ENCODE measurements at regions not wholly inside any gene's neighbourhood (a gene's known extent, or its start where the extent isn't known, plus 50 kb on each side); places are given as distances from the start of the nearest gene placed in this dataset.

- WGBS, 2 experiments (ENCODE audit: extremely low coverage in 2 of 2, insufficient read length in 1 of 2), result no CpG with 5 or more reads among the region's 1 CpG
- H3K4me1 ChIP-seq (ENCODE audit: control insufficient read depth, insufficient read depth, low read length), result no peaks in the 10 kb centered on the region
- no peak overlapping the region for H3K4me3 ChIP-seq (ENCODE audit: insufficient read depth, low read depth, low read length)
- H3K4me2 ChIP-seq (ENCODE audit: low read depth, low read length), result no peak overlapping the region
- intact Hi-C loops (cut with micrococcal nuclease), result no loop called here
- no peak for ATAC-seq (ENCODE audit: low read depth)
- no TSS peak for BruUV-seq (replicated peaks)
- no peak overlapping the region for H2AFZ ChIP-seq (replicated peaks; ENCODE audit: low read length, poor library complexity)
- no peaks in the 10 kb centered on the region for H3K79me1 ChIP-seq (ENCODE audit: low read depth in 1 of 2, low read length in 2 of 2)
- no peak for DNase-seq
- no peak overlapping the region for H4K8ac ChIP-seq (ENCODE audit: low read depth in 2 of 2, low read length in 2 of 2)
- H3K9me3 ChIP-seq (ENCODE audit: control insufficient read depth, insufficient read depth, low read length), result no peaks in the 10 kb centered on the region
- H2AK5ac ChIP-seq (ENCODE audit: low read depth, low read length), result no peak overlapping the region
- no peak overlapping the region for H4K91ac ChIP-seq (ENCODE audit: insufficient read depth, low read depth, low read length)
- no peaks in the 10 kb centered on the region for H3K9me1 ChIP-seq (ENCODE audit: insufficient read depth, low read length)
- H2BK20ac ChIP-seq (ENCODE audit: low read depth, low read length), result no peak overlapping the region
- no peaks in the 10 kb centered on the region for H4K20me1 ChIP-seq (ENCODE audit: insufficient read depth, low read length)
- no peak overlapping the region for H2AK9ac ChIP-seq (replicated peaks; ENCODE audit: low read depth, low read length, poor library complexity)
- no peak overlapping the region for H3K4ac ChIP-seq (ENCODE audit: low read depth, low read length)
- H3K27me3 ChIP-seq (ENCODE audit: control insufficient read depth, insufficient read depth, low read length), result no peaks in the 10 kb centered on the region
- dilution Hi-C loops (cut with HindIII; ENCODE audit: low sequenced_read_pairs, unreplicated experiment), result no loop called here
- H3K56ac ChIP-seq (ENCODE audit: extremely low read depth, insufficient read depth, low read length), result no peak overlapping the region
- no peak overlapping the region for H4K5ac ChIP-seq (ENCODE audit: low read depth, low read length)
- TF ChIP-seq BHLHE40 (IDR thresholded peaks at IDR 0.05; ENCODE audit: low read depth, low read length), result no peak
- TF ChIP-seq MXI1 (IDR thresholded peaks at IDR 0.05; ENCODE audit: borderline replicate concordance, low read depth, low read length), result no peak
- no peak for TF ChIP-seq CEBPB (IDR thresholded peaks at IDR 0.05; ENCODE audit: low read depth, low read length)
- no peak for TF ChIP-seq FOS (IDR thresholded peaks at IDR 0.05; ENCODE audit: low read depth, low read length)
- no peak for TF ChIP-seq RAD21 (IDR thresholded peaks at IDR 0.05; ENCODE audit: low read length)
- TF ChIP-seq POLR2A (IDR thresholded peaks at IDR 0.05; ENCODE audit: low read depth, low read length), result no peak
- no peak for TF ChIP-seq CHD1 (IDR thresholded peaks at IDR 0.05; ENCODE audit: low read depth, low read length)
- TF ChIP-seq ELK1 (IDR thresholded peaks at IDR 0.05; ENCODE audit: borderline replicate concordance, low read depth, low read length), result no peak
- TF ChIP-seq MAFK (IDR thresholded peaks at IDR 0.05; ENCODE audit: low read depth, low read length), result no peak
- no peak for TF ChIP-seq RFX5 (IDR thresholded peaks at IDR 0.05; ENCODE audit: low read depth, low read length)
- no peak for TF ChIP-seq USF2 (IDR thresholded peaks at IDR 0.05; ENCODE audit: low read depth, low read length)
- TF ChIP-seq SMC3 (IDR thresholded peaks at IDR 0.05; ENCODE audit: low read depth, low read length), result no peak
- no peak for TF ChIP-seq NFE2L2 (IDR thresholded peaks at IDR 0.05; ENCODE audit: low read depth, low read length)
- TF ChIP-seq RCOR1 (IDR thresholded peaks at IDR 0.05; ENCODE audit: insufficient replicate concordance, low read length), result no peak
- TF ChIP-seq CTCF (conservative IDR thresholded peaks at IDR 0.05; ENCODE audit: low read depth, low read length), result no peak
- no peak for TF ChIP-seq MAZ (IDR thresholded peaks at IDR 0.05; ENCODE audit: borderline replicate concordance, low read depth, low read length)
- H3K23ac ChIP-seq (ENCODE audit: low read depth, low read length), result no peak overlapping the region
- no peak overlapping the region for H2BK15ac ChIP-seq (ENCODE audit: low read depth, low read length)
- H3K36me3 ChIP-seq (ENCODE audit: control insufficient read depth, insufficient read depth, low read length), result no peaks in the 10 kb centered on the region
- no peak overlapping the region for H2BK120ac ChIP-seq (ENCODE audit: low read depth, low read length)
- H3K18ac ChIP-seq (ENCODE audit: low read depth, low read length), result no peak overlapping the region
- no peak overlapping the region for H2BK5ac ChIP-seq (ENCODE audit: low read depth, low read length, poor library complexity, severe bottlenecking)
- no peak overlapping the region for H3K9ac ChIP-seq (ENCODE audit: low read depth, low read length)
- CTCF ChIA-PET, result interaction anchor here (0.5 kb wide), 1 partner anchor 36 kb away, joined by 5 read pairs; no protein-coding TSS in a partner anchor
- POLR2A ChIA-PET (ENCODE audit: unreplicated experiment), result no interaction called here
- no peak overlapping the region for H3K27ac ChIP-seq (ENCODE audit: insufficient read depth, low read length)
- H3K14ac ChIP-seq (replicated peaks; ENCODE audit: low read depth, low read length), result no peak overlapping the region
- in situ Hi-C loops (cut with MboI; ENCODE audit: low sequenced_read_pairs), result no loop called here
These were observed 243.9 kb downstream of the HAO1 start for GRCh38 chr20:7696311-7696710.
